ENCODE measurements at regions not wholly inside any gene's neighbourhood (a gene's known extent, or its start where the extent isn't known, plus 50 kb on each side); places are given as distances from the start of the nearest gene placed in this dataset.

DNA sequence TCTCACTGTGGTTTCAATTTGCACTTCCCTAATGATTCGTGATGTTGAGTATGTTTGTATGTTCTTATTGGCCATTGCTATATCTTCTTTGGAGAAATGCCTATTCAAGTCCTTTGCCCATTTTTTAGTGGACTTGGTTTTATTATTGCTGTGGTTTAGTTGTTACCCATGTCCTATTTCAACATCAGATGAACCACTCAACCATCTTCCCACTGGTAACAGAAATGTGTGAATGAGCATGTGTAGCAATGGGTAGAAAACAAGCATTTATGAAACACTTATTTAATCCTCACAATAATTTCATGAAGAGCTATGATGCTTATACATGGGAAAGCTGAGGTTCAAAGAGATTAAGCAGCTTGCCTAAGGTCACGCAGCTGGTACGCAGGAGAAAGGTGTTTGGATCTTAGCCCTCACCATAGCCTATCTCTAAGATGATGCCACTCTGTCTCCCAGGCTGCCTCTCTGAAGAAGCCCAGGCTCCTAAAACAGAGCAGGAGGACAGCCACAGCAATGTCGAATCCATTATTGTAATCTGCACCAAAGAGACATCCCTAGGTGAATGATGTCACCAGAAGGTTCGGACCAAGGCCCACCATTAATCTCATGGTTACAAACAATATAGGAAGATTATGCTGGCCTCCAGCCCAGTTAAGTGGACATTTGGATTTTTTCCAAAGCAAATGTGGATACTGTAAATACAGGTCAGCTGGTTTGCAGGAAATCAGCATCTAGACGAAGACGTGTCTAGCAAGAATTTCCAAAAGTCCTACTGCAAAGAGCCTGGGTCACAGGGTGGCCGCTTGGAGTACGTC lies 447.6 kb upstream of the ZMIZ1 start:
- DNase-seq (ENCODE audit: low read depth) = no peak

DNA sequence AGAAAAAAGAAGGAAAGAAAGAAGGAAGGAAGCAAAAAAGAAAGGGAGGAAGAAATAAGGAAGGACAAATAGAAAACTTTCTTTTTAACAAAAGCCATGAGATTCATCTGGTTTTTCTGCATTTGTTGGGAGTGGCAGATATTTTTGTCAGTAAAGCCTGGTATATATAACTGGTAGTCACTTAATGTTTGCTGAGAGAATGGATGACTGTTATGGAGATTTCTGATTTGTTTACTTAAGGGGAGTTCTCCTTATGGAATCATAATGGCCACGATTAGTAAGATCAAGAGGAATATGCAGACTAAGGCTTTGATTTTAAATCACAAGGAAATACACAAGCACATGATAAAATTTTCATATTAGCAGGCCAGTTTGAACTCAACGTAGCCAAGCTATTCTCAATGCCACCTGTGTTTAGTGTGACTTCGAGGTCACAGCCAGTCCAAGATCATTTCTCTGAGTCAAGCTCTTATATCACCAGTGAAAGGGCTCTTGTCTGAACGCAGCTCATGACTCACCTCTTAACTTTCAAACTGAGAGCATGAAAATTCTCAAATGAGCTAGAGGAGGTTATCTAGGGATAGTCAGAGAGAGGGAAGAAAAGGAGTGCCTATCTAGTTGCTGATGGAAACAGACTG lies 445.1 kb upstream of the ZMIZ1 start:
- DNase-seq (ENCODE audit: low read depth) = no peak

DNA sequence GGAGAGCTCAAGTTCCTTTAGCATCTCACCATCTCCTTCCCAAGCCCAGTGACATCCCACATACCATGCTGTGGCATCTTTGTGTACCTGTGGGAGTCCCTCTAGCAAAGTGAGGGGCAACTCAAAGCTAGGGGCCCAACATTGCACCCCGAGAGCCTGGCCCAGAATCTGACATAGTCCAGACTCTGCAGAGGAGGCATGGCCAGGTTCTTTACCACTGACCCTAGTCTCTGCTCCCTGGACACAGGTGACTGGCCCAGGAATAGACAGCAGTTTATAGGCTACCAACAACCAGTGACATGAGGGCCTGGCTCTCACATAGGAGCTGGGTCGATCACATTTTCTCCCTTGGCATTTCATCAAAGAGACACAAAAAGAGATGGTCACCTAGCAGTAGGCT lies 444.0 kb upstream of the ZMIZ1 start:
- no peak for DNase-seq (ENCODE audit: low read depth)

DNA sequence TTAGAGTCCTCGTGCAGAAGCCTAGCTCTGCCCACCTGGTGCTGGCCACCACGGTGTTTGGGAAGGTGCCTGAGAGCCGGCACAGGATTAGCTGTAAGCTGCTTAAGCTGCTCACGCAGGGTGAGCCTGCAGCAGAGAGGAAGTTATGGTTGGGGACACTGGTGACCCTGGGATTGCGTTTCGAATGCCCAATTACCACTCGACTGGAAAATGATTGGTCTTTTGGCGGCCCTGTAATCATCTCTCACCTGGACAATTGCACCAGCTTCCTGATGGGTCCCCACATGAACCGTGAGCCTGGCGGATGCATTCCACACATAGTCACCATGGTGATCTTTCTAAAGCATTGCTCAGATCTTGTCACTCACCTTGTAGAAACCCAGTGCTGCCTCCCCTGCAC lies 442.3 kb upstream of the ZMIZ1 start:
- no peak for DNase-seq (ENCODE audit: low read depth)

DNA sequence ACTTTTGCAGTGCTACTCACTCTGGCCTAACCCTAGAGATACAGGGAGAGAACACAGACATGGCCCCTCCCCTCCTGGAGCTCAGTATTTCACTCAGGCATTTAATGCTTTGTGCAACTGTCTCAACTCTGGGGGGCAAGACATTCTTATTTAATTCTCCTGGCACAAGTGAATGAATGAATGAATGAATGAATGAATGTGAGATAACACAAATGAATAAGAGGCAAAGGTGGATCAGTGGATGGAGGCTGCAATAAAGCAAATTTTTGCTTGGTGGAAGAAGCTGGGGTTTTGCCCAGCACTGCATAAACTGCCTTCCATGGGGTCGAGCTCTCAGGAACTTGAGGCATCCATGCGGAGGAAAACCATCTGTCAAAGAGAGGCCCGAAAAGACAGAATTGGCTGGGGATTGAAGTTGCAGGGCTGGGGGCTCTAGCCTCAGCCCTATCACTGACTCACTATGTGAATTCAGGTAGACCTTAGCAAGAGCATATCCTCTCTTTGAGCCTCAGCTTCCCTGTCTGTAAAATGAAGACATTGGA lies 441.4 kb upstream of the ZMIZ1 start:
- no peak for DNase-seq (ENCODE audit: low read depth)

DNA sequence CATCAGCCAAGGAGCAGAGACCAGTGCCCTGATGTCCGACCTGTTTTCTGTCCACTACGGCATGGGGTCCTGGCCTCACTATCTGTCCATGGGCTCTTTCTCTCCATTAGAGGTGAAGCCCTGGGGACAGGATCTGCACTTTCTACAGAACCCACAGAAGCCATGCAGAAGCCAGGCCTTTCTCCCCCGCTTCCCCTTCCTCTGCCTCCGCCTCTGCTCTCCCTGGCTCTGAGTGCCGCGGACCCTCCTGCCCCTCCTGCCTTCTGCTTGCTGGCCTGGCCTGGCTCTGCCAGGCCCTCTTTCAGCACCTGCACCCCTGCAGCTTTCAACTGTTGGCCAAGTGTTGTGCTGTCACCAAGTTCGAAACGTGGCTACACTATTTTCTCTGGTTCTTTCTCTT lies 439.8 kb upstream of the ZMIZ1 start:
- DNase-seq (ENCODE audit: low read depth) = no peak

DNA sequence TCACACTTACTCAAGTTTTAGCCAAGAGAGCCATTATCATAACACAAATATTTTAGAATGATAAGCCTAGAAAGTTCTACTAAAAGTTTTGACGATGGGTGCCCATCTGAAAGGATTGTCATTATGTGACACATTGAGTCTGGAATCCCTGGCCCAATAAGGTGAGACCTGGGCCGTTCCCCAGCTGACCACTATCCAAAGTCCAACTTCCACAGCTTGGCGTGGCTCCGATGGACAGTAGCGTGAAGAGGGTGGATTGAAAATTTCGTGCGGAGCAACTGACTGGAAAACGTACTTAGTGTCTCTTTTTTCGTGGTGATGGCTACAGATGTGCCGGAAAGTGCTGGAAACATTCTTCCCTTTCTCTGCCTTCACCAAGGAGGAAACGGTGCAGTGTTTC lies 439.0 kb upstream of the ZMIZ1 start:
- no peak for DNase-seq (ENCODE audit: low read depth)

DNA sequence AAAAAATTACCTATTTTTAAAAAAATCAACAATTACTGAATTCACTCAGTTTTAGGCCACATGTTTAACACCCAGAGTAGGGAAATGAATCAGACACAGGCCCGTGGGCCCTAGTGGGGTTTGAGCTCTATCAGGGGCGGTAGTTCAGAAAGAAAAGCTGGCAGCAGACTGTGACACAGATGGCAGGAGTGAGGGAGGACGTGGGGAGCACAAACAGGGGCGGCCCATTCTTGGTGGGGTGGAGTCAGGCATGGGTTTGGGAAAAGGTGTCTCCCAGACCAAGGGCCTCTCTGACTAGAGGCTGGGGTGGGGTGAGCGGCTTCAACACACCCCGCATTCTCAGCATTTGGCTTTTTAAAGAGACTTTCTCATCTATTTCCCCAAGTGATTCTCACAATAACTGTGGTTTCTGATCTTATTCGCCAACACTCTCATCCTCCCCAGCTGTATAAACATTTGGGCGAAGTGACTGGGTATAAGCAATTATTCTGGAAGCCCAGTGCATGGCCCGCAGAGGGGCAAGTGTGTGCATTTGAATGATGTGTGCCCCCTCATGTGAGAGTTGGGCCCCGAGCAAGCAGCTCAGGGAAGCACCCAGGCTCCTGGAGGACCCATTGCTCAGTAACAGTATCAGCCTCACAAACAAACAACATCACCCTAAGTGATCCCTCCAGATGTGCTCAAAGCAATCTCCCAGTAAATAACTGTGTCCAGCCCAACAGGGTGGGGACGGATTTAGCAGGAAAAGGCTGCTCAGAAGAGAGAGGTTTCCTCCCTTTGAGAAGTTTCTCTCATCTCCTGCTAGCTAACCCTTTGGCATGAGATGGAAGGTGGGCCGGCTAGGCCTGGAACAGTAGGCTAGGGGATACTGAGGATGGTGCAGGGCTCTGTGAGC lies 437.6 kb upstream of the ZMIZ1 start:
- DNase-seq (ENCODE audit: low read depth) = peak; percentile 22

DNA sequence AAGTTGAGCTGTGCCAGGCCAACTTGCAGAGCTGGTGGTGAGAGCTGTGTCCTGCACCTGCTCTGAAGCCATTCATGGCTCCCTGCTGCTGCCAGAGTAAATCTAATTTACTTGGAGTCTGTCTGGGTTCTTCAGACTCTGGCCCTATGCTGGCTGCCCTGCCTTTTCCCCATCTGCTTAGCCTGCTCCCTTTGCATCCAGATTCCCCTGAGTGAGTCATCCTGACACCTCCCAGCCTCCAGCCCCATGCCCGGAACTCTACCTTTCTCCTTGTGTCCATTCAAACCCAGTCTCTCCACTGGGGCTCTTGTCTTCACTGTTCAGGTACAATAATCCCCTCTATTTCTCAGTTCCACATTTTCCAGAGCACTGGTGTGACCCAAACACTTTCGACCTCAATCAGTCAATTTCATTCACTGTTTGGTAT lies 434.4 kb upstream of the ZMIZ1 start:
- no peak for DNase-seq (ENCODE audit: low read depth)

DNA sequence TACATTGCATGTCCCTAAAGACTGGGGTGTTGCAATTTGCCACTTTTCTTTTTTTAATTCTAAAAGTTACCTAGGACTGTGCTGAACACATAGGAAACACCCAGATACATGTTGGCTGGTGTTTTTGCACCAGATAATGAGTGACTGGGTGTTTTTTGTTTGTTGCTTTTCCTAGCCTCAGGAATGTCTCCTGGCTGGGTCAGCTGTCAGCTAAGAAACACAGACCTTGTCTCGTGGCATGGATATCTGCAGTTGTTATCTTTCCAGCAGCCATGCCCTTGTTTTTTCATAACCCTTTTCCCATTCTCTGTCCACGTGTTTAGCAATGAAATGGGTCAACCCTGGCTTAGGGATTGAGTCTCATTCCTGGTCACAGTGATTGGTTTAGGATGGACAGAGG lies 433.9 kb upstream of the ZMIZ1 start:
- no peak for DNase-seq (ENCODE audit: low read depth)

DNA sequence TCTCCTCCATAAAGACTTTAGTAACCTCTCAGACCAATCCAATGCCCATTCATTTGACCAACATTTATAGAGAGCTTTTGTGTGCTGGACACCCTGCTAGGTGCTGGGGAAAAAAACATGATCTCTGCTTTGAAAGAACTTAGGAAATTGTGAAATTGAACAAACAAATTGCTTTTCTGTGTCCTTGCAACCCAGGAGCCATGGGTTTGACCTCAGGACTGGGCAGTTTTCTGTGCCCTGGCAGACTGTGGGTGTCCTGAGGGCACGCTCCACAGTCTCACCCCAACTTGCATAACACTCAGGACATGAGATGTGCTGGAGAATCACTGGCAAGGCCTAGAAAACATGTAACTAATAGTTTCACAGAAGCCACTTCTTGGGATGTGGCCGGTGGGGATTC lies 429.1 kb upstream of the ZMIZ1 start:
- no peak for DNase-seq (ENCODE audit: low read depth)

DNA sequence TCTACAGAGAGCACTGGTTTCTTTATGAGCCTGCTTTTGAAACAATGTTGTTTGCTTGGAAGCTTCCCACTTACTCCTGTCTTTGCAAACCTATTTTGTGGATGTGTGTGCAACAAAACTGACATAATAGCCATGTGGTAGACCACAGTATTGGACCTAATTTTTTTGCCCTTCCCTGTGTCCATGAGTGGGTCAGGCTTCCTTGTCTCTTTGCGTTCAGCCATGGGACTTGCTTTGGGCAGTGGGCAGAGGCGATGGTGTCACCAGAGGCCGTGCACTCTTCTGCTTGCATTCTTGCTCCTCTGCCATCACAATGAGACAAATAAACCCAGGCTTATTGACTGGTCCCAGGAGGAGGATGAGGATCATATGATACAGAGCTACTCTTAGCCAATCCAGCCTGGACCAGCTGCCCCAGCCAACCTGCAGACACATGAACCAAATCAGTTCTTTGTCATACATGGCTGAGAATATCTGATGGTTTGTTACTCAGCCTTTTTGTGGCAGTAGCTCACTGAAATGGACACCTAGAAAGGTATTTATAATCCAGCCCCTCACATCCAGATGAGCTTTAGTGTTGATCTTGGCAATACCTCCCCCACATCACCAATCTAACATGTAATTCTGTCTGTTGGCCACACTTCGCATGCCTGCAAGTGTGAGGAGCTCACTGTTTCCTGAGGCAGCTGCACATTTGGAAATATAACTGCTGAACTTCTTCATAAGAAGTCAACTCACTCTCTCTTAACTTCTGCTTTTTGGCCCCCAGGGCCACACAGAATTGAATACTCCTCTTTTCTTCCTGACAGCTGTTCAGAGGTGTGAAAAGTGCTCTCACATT lies 427.8 kb upstream of the ZMIZ1 start:
- DNase-seq (ENCODE audit: low read depth) = no peak

DNA sequence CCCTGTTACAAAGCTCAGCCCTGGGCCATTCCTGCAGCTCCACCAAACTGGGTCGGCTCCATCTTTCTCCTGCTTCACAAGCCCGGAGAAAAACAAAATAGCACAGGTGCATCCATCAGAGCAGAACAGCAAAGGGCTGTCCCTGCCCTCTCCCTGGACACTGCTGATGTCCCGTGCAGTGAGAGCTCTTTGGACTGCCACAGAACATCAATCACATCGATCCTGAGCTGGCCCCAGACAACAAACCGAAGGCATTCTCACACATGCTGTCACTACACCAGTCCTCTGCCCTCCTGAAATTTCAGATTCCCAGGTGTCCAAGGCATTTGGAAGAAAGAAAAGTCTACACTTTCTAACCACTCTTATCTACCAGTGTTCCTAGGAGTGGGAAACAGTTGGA lies 427.1 kb upstream of the ZMIZ1 start:
- DNase-seq (ENCODE audit: low read depth) = no peak

DNA sequence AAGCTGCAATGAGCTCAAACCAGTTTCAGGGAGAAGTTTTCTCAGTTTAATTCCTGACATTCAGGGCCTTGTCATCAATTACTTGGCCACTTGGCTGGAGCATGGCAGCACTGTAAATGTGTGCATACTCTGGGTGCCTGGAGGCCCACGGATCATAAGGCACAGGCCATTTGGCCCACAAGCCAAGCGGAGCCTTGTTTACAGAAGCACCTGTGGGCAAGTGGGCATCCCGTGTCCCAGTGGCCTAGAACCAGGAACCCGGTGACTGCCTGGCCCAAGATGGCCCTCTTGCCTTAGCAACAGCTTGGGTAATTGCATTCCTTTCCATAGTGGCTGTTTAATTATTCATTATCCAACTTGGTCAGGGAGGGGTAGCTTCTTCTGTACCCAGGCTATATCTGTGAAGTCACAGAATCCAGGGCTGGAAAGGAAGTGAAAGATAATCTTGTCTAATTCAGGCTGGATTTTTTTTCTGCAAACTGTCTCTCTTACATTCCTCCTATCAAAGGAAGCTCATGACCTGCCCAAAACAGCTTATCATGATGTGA lies 426.4 kb upstream of the ZMIZ1 start:
- no peak for DNase-seq (ENCODE audit: low read depth)

DNA sequence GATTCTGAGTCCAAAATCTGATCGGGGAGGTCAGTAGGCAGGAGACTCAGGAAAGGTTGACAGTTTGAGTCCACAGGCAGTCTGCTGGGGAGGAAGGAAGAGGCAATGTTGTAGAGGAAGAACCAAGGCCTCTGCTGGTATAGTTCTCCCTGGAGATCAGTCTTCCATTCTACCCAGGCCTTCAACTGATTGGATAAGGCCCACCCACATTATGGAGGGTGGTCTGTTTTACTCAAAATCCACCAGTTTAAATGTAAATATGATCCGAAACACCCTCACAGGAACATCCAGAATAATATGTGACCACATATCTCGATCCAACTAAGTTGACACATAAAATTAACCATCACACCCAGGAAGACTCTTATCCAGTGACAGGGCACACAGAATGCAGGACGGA lies 425.3 kb upstream of the ZMIZ1 start:
- DNase-seq (ENCODE audit: low read depth) = no peak

DNA sequence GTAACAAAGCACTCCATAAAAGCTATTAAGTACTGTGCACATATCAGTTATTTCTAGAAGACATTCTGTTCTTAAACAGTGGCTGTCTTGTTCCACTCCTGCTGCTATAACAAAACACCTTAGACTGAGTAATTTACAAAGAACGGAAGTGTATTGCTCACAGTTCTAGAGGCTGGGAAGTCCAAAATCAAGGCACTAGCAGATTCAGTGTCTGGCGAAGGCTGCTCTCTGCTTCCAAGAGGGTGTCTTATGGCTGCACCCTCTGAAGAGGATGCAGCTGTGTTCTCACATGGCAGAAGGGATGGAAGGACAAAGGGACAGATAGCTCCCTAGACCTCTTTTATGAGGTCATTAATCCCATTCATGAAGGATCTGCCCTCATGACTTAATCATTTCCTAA lies 424.2 kb upstream of the ZMIZ1 start:
- DNase-seq (ENCODE audit: low read depth) = no peak

DNA sequence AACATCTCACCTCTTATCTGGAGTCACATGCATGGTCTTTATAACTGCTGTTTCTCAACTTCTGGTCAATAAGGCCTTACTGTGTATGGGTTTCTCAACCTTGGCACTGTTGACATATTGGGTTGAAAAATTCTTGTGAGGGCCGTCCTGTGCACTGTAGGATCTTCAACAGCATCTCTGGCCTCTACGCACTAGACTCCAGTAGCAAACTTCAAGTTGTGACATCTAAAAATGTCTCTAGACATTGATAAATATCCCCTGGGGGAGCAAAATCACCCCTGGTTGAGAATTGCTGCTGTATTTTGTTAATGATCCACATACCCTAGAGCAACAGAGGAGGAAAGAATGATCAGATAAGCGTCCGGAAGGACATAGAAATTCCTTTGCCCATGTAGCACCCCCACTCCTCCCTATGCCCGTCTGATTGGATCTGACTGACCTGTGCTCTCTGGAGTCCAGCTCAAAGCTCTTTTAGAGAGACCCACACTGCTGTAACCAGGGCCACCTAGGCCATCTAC lies 423.5 kb upstream of the ZMIZ1 start:
- DNase-seq (ENCODE audit: low read depth) = no peak

DNA sequence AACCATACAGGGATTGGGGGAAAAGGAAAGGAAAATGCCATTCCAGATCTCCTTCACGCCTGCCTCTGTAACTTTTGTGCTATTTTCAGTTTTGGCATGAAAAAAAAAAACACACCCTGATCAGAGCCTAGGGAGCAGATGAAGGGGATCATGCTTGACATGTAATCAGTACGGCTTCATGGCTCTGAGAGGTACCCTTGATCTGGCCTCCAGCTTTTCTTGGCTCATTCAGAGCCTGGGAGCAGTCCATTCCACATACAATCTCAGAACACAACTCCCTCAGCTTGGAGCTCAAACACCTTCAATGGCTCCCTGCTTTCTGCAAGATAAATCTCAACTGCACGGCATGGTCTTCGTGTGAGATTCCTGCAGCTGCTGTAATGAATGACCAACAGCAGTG lies 422.8 kb upstream of the ZMIZ1 start:
- no peak for DNase-seq (ENCODE audit: low read depth)

DNA sequence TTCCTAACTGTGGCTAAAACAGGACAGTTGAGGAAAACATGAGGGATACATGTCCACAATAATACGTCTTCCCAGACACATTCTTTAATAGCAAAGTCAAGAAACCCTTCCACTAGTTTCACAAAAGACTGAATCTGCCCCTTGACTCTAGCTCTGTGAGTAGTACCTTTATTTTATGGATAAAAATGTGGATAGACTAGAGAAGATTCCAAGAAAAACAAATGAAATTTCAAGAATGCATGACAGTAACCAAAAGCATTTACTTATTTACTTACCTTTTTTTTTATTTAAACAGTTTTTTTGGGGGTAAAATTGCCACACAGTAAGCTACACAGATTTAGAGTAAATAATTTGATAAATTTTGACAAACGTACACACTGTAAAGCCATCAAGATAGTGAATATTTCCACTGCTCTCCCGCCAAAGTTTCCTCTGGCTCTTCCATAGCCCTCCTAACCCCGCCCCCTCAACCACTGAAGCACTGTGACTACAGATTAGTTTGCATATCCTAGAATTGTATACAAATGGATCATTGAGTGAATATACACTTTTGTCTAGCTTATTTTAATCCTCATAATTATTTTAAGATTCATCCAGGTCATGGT lies 420.4 kb upstream of the ZMIZ1 start:
- DNase-seq (ENCODE audit: low read depth) = no peak

DNA sequence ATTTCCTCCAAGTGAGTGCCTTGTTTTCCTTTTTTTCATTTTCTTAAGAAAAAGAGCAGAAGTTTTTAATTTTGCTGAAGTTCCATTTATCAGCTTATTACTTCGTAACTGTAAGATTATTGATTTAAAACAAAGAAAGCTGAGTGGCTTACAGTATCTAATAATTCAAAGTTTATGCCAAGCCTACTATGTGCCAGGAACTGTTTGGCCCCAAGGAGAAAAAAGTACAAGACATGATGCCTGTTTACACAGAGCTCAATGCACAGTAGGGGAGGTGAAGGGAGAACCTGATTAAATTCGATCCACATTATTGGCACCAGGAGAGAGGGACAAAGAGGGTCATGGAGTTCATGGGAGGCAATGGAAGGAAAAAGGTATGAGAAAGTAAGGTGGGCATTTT lies 419.3 kb upstream of the ZMIZ1 start:
- DNase-seq (ENCODE audit: low read depth) = no peak

DNA sequence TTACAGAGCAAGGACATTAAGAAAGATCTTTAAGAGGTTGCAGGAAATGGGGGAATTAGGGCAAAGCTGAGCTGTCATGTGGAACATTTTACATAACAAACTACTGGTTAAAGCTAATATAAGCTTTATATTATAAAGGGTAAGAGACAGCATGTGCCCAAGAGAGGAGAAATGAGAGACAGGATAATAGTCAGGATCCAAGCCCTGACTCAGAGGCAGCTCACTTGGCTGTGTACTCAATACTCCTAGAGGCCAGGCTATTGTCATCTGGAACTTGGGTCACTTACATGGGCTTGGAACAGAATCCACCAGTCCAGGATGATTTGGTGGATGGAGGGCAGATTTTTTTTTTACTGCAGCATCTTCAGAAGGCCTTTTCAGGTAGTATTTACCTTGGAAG lies 418.6 kb upstream of the ZMIZ1 start:
- no peak for DNase-seq (ENCODE audit: low read depth)

All from activated T-cell treated with anti-CD3 and anti-CD28 coated beads for 48 hours (primary cell).